Esophagus squamous epithelium (tissue), 5 donors: ENCODE measurements at regions not wholly inside any gene's neighbourhood (a gene's known extent, or its start where the extent isn't known, plus 50 kb on each side); places are given as distances from the start of the nearest gene placed in this dataset.

Source experiments
- DNase-seq: peaks from one replicate; lab custom pipeline; 2025; lab: John Stamatoyannopoulos, UW
- H3K27ac ChIP-seq, 4 donors: fragments of 200-600 bp; sonication (generic); one replicate each; pipeline ENCODE4 v1.5.1; 2016 to 2019; ENCODE audit warnings: mild to moderate bottlenecking in 1 of 4
- H3K27me3 ChIP-seq, 4 donors: fragments of 200-600 bp; sonication (generic); 1 replicate in 3 of 4; 2 replicates in 1 of 4; pipeline versions ENCODE4 v1.5.1 to v1.6.0; 2017 to 2021; ENCODE audit warnings: antibody characterized with exemption in 1 of 4
- H3K36me3 ChIP-seq, 3 donors: fragments of 200-600 bp; sonication (generic); one replicate each; pipeline ENCODE4 v1.5.1; 2016 to 2019
- H3K4me1 ChIP-seq, 3 donors: fragments of 200-600 bp; sonication (generic); one replicate each; pipeline ENCODE4 v1.5.1; 2017 to 2019
- H3K4me3 ChIP-seq, 4 donors: fragments of 200-600 bp; sonication (generic); 1 replicate in 3 of 4; 2 replicates in 1 of 4; pipeline ENCODE4 v1.5.1; 2016 to 2019; ENCODE audit warnings: mild to moderate bottlenecking in 2 of 4, moderate library complexity in 1 of 4
- H3K9me3 ChIP-seq, 3 donors: fragments of 200-600 bp; sonication (generic); one replicate each; pipeline ENCODE4 v1.5.1; 2016 to 2019
- CTCF ChIP-seq, 6 experiments: fragments of 450-650 bp in 4 of 6; fragments of 200-600 bp in 2 of 6; sonication (generic) in 2 of 6; IDR thresholded peaks; one replicate each; pipeline ENCODE4 v1.5.1; 2016 to 2019; ENCODE audit warnings: antibody characterized with exemption in 6 of 6, mild to moderate bottlenecking in 4 of 6, moderate library complexity in 4 of 6
- POLR2A ChIP-seq, 4 donors: fragments of 450-650 bp; IDR thresholded peaks; one replicate each; pipeline ENCODE4 v1.6.1; 2017; ENCODE audit warnings: antibody characterized with exemption in 4 of 4, mild to moderate bottlenecking in 4 of 4, moderate library complexity in 3 of 4
- WGBS, 2 donors: methylation state at CpG; one replicate each; pipeline ENCODE4 v1.1.5; 2018; 5-methylcytosine and 5-hydroxymethylcytosine counted together
- intact Hi-C: fragments of 100-400 bp; cut with DNase I; formaldehyde crosslinking; loops from one replicate; pipeline ENCODE4 v1.15.0; 2022
- donor health status: DM: yes; HTN: yes; CAD: no.

- 17 to 29% methylated on average over 1 of the region's 1 CpG for WGBS, 2 donors
- intact Hi-C loops = no loop called here
- Histone ChIP-seq H3K27ac (no peak overlapping the region), H3K9me3 (no peaks in the 10 kb centered on the region), H3K27me3 (peaks cover 0 to 9% (median 0%) of the 10 kb centered on the region in 4 donors), H3K36me3 (no peaks in the 10 kb centered on the region), H3K4me1 (no peaks in the 10 kb centered on the region), H3K4me3 (no peak overlapping the region)
- TF ChIP-seq CTCF (IDR thresholded peaks at IDR 0.05) = no peak
- TF ChIP-seq POLR2A (IDR thresholded peaks at IDR 0.05) = no peak
- no peak for DNase-seq
These were observed 177.9 kb upstream of the RAB6C start for GRCh38 chr2:129801575-129801974.

DNA sequence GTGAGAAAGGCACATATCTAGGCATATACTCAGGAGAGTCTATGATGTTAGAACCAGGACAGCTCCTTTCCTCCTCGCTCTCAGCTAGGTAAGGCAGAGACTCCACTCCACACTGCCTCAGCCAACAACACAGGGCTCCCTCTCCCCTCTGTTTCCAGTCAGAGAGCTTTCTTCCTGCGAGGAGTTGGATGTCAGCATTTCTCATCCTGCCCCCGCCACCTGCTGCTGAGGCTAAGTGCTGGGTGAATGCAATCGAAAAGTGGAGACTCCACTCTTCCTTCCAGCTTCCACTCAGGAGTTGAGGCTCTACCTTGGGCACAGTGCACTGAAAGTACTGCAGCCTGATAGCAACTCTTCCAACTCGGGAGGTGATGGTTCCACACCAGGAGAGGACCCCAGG lies 177.2 kb upstream of the RAB6C start:
- no peak overlapping the region for H3K4me3 ChIP-seq
- H3K27ac ChIP-seq = no peak overlapping the region
- H3K4me1 ChIP-seq = no peaks in the 10 kb centered on the region
- TF ChIP-seq POLR2A (IDR thresholded peaks at IDR 0.05) = no peak
- no peak for TF ChIP-seq CTCF (IDR thresholded peaks at IDR 0.05)
- DNase-seq = no peak
- 77% methylated on average over 4 to 5 of the region's 5 CpGs for WGBS, 2 donors
- peaks cover 0 to 9% (median 0%) of the 10 kb centered on the region in 4 donors for H3K27me3 ChIP-seq
- no peaks in the 10 kb centered on the region for H3K36me3 ChIP-seq
- no peaks in the 10 kb centered on the region for H3K9me3 ChIP-seq
- intact Hi-C loops = no loop called here

DNA sequence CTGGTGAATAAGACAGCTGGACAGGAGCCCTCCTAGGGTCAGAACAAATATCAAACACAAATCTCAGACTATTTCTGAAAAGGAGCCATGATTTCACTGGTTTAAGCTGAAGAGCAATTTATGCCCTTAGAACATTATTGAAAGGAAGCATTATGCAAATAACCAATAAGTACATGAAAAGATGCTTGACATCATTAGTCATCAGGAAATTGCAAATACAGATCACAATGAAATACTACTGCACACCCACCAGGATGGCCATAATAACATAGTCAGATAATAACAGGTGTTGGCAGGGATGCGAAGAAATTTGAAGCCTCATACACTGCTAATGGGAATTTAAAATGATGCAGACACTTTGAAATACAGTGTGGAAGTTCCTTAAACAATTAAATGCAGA lies 176.4 kb upstream of the RAB6C start:
- intact Hi-C loops = no loop called here
- DNase-seq = no peak
- Histone ChIP-seq H3K36me3 (no peaks in the 10 kb centered on the region), H3K27me3 (peaks cover 0 to 9% (median 0%) of the 10 kb centered on the region in 4 donors), H3K4me1 (no peaks in the 10 kb centered on the region), H3K27ac (no peak overlapping the region), H3K9me3 (no peaks in the 10 kb centered on the region), H3K4me3 (no peak overlapping the region)
- TF ChIP-seq POLR2A (IDR thresholded peaks at IDR 0.05) (no peak), CTCF (IDR thresholded peaks at IDR 0.05) (no peak)
- 59 to 95% methylated on average over 1 of the region's 1 CpG for WGBS, 2 donors

DNA sequence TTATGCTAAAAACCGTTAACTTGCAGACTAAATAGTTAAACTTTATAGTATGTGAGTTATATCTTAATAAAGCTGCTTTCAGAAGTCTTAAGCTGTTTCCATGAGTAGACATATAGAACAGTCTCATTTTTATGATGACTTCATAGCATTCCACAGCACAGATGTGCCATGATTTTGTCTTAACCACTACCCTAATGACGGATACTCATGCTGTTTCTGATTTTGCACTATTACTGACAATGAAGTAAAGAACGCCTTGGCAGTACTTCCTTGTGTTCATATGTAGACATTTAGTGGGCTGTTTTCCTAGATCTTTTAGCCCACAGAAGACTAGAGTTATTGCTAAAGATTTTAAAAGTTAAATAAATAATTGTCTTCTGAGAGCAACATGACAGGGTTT lies 175.6 kb upstream of the RAB6C start:
- no peaks in the 10 kb centered on the region for H3K4me1 ChIP-seq
- H3K36me3 ChIP-seq = no peaks in the 10 kb centered on the region
- H3K9me3 ChIP-seq = no peaks in the 10 kb centered on the region
- WGBS, 2 donors = 81 to 86% methylated on average over 3 of the region's 3 CpGs
- H3K27me3 ChIP-seq = peaks cover 0 to 9% (median 0%) of the 10 kb centered on the region in 4 donors
- no peak overlapping the region for H3K4me3 ChIP-seq
- no peak for DNase-seq
- intact Hi-C loops = no loop called here
- H3K27ac ChIP-seq = no peak overlapping the region
- no peak for TF ChIP-seq POLR2A (IDR thresholded peaks at IDR 0.05)
- TF ChIP-seq CTCF (IDR thresholded peaks at IDR 0.05) = no peak

DNA sequence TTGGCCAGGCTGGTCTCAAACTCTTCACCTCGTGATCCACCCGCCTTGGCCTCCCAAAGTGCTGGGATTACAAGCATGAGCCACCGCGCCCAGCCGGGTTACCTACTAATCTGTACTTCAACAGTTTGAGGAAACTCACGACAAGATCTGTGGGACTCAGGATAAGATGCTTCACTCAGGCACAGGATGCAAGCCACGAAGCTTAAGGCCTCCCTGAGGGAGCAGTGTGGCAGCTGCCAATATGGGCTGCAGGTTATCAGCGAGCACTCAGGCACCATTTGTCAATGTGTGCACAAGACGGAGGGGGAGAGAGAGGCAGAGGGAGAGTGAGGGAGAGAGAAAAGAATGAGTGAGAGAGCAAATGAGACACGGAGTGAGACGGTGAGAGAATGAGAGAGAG lies 173.6 kb upstream of the RAB6C start:
- no peak overlapping the region for H3K27ac ChIP-seq
- no peaks in the 10 kb centered on the region for H3K9me3 ChIP-seq
- H3K4me3 ChIP-seq = no peak overlapping the region
- TF ChIP-seq POLR2A (IDR thresholded peaks at IDR 0.05) (no peak), CTCF (IDR thresholded peaks at IDR 0.05) (no peak)
- H3K27me3 ChIP-seq = peaks cover 0 to 11% (median 0%) of the 10 kb centered on the region in 4 donors
- no peaks in the 10 kb centered on the region for H3K4me1 ChIP-seq
- intact Hi-C loops = no loop called here
- no peaks in the 10 kb centered on the region for H3K36me3 ChIP-seq
- WGBS, 2 donors = 78 to 79% methylated on average over 7 to 10 of the region's 11 CpGs
- no peak for DNase-seq
